HG03060 (cell line): ENCODE measurements at regions not wholly inside any gene's neighbourhood (a gene's known extent, or its start where the extent isn't known, plus 50 kb on each side); places are given as distances from the start of the nearest gene placed in this dataset.

Experiments used
- ATAC-seq: cut with Tn5 transposase; IDR thresholded peaks from one replicate; pipeline ENCODE4 v1.9.1; 2021; ENCODE audit warnings: low read depth, moderate number of reproducible peaks; ENCODE audit not compliant: unreplicated experiment

- no peak for ATAC-seq
Measured at GRCh38 chr12:78402366-78403134, 462.0 kb upstream of the SYT1 start.

GRCh38 chr12:78403136-78403535 lies 461.4 kb upstream of the SYT1 start:
- no peak for ATAC-seq

GRCh38 chr12:78403681-78404080 lies 460.9 kb upstream of the SYT1 start:
- no peak for ATAC-seq

- ATAC-seq: no peak
Measured at GRCh38 chr12:78406213-78406612, 458.4 kb upstream of the SYT1 start.

- ATAC-seq: peak; percentile 98
Measured at GRCh38 chr12:78406828-78407227, 457.7 kb upstream of the SYT1 start.

- ATAC-seq: no peak
Measured at GRCh38 chr12:78407722-78408121, 456.9 kb upstream of the SYT1 start.

- no peak for ATAC-seq
Measured at GRCh38 chr12:78414071-78414470, 450.5 kb upstream of the SYT1 start.

- peak; percentile 53 for ATAC-seq
Measured at GRCh38 chr12:78418919-78419318, 445.7 kb upstream of the SYT1 start.

GRCh38 chr12:78419513-78419912 lies 445.1 kb upstream of the SYT1 start:
- no peak for ATAC-seq

- no peak for ATAC-seq
Measured at GRCh38 chr12:78420991-78421390, 443.6 kb upstream of the SYT1 start.

- no peak for ATAC-seq
Measured at GRCh38 chr12:78430551-78430950, 434.0 kb upstream of the SYT1 start.

GRCh38 chr12:78431931-78432330 lies 432.6 kb upstream of the SYT1 start:
- no peak for ATAC-seq

GRCh38 chr12:78439666-78440065 lies 424.9 kb upstream of the SYT1 start:
- ATAC-seq: no peak

GRCh38 chr12:78441737-78442453 lies 422.7 kb upstream of the SYT1 start:
- no peak for ATAC-seq

- no peak for ATAC-seq
Measured at GRCh38 chr12:78442454-78442801, 422.1 kb upstream of the SYT1 start.

- ATAC-seq: no peak
Measured at GRCh38 chr12:78446555-78446954, 418.0 kb upstream of the SYT1 start.

- ATAC-seq: no peak
Measured at GRCh38 chr12:78447373-78447772, 417.2 kb upstream of the SYT1 start.

- ATAC-seq: no peak
Measured at GRCh38 chr12:78448692-78449091, 415.9 kb upstream of the SYT1 start.

GRCh38 chr12:78455991-78456390 lies 408.6 kb upstream of the SYT1 start:
- no peak for ATAC-seq

- peak; percentile 100 for ATAC-seq
Measured at GRCh38 chr12:78457938-78458337, 406.6 kb upstream of the SYT1 start.

GRCh38 chr12:78470354-78471195 lies 394.0 kb upstream of the SYT1 start:
- peak; percentile 42 for ATAC-seq
